Activated naive CD4-positive, alpha-beta T cell treated with anti-CD3 and anti-CD28 coated beads, Interleukin-2, amount 50 U/mL, for 16 hours (primary cell): ENCODE measurements at regions not wholly inside any gene's neighbourhood (a gene's known extent, or its start where the extent isn't known, plus 50 kb on each side); places are given as distances from the start of the nearest gene placed in this dataset.
A peak's percentile ranks its signal among the peaks of the same experiment; 100 is the strongest.
"Not testable (repeated sequence)": the region's sequence is repeated elsewhere in the genome, so short reads cannot be mapped to it uniquely, and the experiment has no call there.

Experiments used
- DNase-seq: peaks from one replicate; pipeline ENCODE4 v3.0.0-alpha.2; 2020

DNA sequence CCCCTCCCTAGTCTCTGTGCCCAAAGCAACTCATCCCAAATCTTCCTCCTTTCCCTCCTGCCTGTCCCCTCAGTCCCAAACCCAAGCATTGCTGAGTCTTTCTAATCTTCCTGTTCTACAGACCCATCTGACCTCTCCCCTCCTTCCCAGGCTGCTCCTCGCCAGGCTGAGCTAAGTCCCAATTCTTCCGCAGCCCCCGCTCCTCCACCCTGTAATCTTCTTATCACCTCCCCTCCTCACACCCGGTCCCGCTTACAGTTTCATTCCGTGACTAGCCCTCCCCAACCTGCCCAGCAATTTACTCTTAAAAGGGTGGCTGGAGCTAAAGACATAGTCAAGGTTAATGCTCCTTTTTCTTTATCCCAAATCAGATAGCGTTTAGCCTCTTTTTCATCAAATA lies 86.8 kb upstream of the ALDH3B2 start:
- not testable (repeated sequence) for DNase-seq

DNA sequence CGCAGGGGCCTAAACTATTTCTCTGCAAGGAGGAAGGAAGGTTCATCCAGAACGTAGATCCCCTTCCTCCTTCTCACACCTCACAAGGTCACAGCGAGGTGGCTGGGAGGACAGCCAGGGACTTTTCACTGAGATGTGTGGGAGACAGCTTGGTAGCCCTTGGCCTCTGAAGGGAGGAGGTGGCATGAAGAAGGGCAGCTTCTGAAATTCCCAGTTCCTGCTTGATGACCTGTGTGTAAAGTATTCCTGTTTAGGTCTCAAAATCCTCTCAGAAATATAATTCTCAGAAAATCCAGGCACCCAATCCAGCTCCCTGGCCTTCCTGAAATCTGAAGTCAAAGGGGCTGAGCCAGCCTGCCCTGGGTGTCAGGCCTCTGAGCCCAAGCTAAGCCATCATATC lies 84.9 kb upstream of the ALDH3B2 start:
- DNase-seq, result not testable (repeated sequence)

DNA sequence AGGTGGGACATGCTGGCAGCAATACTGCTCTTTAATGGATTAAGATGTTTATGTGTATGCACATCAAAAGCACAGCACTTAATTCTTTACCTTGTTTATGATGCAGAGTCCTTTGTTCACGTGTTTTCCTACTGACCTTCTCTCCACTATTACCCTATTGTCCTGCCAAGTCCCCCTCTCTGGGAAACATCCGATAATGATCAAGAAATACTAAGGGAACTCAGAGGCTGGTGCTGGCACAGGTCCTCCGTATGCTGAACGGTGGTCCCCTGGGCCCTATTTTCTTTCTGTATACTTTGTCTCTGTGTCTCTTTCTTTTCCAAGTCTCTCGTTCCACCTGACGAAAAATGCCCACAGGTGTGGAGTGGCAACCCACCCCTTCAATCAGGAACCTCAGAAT lies 84.0 kb upstream of the ALDH3B2 start:
- not testable (repeated sequence) for DNase-seq

DNA sequence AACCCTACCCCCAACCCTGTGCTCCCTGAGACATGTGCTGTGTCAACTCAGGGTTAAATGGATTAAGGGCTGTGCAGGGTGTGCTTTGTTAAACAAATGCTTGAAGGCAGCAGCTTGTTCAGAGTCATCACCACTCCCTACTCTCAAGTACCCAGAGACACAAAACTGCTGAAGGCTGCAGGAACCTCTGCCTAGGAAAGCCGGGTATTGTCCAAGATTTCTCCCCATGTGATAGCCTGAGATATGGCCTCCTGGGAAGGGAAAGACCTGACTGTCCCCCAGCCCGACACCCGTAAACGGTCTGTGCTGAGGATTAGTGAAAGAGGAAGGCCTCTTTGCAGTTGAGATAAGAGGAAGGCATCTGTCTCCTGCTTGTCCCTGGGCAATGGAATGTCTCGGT lies 83.6 kb upstream of the ALDH3B2 start:
- not testable (repeated sequence) for DNase-seq

DNA sequence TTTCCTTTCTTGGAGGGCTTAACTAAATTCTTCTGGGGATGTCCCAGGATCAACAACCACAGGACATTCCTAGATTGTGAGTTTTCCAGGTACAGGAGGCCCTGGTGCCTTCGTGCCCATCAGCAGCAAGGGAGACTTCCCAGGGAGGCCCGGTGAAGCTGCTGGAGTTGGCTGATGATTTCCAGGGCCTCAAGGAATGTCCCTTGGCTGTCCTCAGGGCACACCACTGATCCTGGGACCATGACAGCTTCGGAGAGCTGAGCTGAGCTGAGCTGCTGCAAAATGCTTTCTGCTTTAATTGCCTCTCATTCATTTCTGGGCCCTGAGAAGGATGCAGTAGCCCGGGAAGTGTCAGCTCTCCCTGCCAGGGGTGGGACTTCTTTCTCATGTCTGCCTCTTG lies 79.4 kb upstream of the ALDH3B2 start:
- DNase-seq, result not testable (repeated sequence)

DNA sequence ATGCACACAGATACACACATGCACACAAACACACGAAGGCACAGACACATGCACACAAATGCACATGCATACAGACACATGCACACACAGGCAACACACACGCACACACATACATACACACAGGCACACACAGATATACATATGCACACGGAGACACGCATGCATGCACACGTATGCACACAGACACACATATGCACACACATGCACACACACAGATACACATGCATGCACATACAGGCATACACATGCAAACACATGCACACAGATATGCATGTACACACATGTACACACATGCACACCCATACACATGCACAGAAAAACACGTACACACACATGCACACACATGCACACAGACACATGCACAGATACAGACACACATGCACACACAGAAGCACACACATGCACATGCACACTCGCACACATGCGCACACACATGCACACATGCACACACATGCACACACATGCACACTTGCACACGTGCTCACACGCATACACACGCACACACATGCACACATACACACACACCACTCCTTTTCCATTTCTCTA lies 70.8 kb upstream of the ALDH3B2 start:
- no peak for DNase-seq

DNA sequence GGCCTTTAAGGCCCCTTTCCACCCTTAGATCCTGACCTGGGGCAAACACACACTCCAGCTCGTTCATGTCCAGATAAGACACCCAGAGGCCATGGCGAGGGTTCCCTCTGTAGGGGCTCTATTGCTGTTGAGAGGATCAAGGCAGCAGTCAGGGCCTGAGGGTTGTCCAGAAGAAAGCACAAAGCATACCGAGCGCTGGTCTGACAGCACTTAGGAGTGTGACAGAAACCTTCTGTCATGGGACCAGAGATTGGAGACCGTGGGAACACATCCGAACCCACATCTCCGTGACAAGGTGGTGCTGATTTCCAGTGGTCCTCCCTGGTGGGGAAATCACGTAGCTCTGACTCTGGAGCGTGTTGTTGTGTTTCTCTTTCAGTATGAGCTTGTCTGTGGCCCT lies 69.8 kb upstream of the ALDH3B2 start:
- DNase-seq, result not testable (repeated sequence)

DNA sequence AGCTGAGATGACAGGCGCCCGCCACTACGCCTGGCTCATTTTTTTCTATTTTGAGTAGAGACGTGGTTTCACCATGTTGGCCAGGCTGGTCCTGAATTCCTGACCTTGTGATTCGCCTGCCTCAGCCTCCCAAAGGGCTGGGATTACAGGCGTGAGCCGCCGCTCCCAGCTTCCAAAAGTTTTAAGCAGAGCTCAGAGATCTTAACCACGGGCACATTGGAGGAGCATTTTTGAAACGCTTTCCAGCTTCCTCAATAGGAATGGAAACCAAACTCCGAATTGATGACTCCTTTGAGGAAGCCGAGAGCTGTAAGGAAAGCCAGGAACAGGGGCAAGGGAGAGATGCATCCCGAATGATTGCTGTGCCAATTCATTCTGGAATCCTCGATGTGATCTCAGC lies 63.8 kb upstream of the ALDH3B2 start:
- DNase-seq, result not testable (repeated sequence)

DNA sequence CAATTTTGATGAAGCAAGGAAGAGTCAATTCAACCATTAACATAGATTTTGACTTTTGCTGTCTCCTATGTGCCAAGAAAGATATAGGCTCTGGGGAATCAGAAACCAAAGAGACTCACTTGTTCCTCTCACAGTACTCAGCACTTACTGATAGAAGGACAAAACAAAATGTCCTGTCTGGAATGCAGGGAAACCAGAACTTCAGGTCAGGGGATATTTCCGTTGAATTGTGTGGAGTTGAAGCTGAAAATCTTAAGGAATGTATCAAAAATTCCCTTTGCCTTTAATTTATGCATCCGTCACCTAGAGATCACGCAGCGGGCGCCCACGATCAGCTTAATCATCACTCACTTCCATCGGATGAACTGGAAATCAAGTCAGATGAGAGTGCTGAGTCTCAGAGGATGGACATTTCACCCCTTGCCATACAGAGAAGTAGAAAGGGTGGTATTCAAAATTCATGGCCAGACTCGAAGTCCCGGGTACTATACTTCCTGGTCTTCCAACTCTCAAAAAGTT lies 63.2 kb upstream of the ALDH3B2 start:
- DNase-seq, result not testable (repeated sequence)

DNA sequence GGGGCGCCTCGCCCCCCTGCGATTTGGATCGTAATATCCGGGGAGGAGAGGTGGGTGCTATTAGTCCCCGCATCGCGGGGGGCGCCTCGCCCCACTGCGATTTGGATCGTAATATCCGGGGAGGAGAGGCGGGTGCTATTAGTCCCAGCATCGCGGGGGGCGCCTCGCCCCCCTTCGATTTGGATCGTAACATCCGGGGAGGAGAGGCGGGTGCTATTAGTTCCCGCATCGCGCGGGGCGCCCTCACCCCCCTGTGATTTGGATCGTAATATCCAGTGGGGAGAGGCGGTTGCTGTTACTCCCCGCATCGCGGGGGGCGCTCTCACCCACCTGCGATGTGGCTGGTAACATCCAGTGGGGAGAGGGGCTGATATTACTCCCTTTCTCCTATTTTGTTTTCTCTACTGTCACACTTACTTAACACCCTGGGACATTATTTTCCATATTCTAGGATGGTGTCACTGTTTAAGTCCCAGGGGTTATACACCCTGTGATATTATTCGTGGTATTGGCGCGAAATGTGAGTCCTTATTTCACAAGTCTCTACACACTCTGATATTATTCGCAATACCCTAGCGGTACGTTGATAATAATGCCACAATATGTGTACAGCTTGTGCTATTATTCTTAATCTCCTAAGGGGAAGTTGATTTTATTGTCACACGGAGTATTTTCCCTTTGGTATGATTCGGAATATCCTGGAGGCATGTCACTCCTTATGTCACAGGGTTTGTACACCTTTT lies 57.8 kb upstream of the ALDH3B2 start:
- DNase-seq, result peak; percentile 65

DNA sequence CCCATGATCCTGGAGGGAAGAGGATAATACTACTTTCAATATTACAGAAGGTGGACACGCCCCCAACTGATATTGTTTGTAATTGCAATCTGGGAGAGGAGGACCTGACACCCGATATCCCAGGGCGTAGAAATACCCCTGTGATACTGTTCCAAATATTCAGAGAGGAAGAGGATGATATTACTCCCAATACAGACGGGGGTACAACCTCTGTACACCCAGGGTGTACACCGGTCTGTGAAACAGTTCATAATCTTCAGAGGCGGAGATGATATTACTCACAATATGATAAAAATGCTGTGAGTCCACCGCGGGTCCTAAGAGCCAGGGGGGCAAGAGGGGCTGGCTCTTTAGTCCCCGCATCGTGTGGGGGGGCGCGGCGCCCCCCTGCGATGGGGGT lies 57.2 kb upstream of the ALDH3B2 start:
- no peak for DNase-seq

DNA sequence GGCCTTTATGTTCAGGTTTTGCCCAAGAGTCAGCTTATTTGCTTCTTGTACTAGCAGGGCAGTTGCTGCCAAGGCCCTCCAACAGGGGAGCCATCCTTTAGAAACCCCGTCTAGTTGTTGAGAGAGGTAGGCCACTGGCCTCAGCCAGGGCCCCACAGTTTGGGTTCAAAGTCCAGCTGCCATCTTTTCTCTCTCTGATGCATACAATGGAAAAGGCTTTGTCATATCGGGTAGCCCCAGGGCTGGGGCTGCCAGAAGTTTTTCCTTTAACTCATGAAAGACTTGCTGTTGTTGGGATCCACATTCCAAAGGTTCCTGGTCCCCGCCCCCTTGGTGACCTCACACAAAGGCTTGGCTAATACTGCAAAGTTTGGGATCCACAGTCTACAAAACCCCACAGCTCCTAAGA lies 53.7 kb upstream of the ALDH3B2 start:
- not testable (repeated sequence) for DNase-seq

DNA sequence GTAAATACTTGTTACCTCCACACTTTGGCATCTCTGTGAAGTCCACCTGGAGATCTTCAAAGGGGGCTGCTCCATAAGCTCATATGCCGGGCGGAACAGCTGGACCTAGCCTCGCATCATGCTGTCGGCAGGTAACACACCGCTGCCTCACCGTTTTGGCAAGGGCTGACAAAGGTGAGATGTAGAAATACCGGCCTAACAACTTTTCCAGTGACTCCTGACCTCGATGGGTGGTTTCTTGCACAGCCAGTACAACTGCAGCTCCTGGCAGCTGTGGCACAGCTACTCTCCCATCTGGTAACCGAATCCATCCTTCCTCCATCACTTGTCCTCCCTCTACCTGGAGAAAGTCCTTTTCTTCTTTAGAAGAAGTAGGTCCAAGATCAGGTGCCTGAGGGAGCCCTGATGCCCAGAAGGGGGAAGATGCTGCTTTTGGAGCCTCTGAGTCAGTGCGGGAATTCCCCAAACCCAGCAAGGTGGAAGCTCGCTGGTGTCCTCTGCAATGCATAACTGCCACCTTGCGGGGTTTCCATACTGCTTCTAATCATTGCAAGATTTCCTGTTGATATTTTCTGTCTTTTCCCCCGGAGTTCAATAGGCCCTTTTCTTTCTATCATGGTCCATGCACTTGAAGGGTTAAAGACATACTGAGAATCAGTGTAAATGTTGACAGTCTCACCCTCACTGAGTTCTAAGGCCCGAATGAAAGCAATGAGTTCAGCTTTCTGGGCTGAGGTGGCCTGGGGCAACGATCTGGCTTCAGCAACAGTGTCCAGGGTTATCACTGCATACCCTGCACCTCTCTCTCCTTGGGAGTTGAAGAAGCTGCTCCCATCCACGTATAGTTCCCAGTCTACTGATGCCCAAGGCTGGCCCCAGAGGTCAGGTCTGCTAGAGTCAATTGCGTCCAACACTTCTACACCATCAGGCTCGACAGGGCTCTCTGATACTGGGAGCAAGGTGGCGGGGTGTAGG lies 52.9 kb upstream of the ALDH3B2 start:
- DNase-seq, result peak; percentile 65
